ENCODE measurements at regions not wholly inside any gene's neighbourhood (a gene's known extent, or its start where the extent isn't known, plus 50 kb on each side); places are given as distances from the start of the nearest gene placed in this dataset.
"Not testable (repeated sequence)": the region's sequence is repeated elsewhere in the genome, so short reads cannot be mapped to it uniquely, and the experiment has no call there.

GRCh38 chr16:16925432-16925831, 545.3 kb downstream of the XYLT1 start:
- no peak overlapping the region for H3K4me3 ChIP-seq (ENCODE audit: low read length)
- no peak overlapping the region for H3K9ac ChIP-seq (ENCODE audit: low read length)
- H3K4me1 ChIP-seq (ENCODE audit: control insufficient read depth, low read depth, low read length), result no peaks in the 10 kb centered on the region
- H3K36me3 ChIP-seq (ENCODE audit: control insufficient read depth, low read depth, low read length), result no peaks in the 10 kb centered on the region
- H3K9me3 ChIP-seq (ENCODE audit: control insufficient read depth, low read depth, low read length), result no peaks in the 10 kb centered on the region
- H3K27me3 ChIP-seq (ENCODE audit: control insufficient read depth, insufficient read depth, low read length), result no peaks in the 10 kb centered on the region
- no peak overlapping the region for H3K27ac ChIP-seq (ENCODE audit: low read length)

GRCh38 chr16:16928532-16929109, 542.1 kb downstream of the XYLT1 start:
- Histone ChIP-seq H3K27ac (ENCODE audit: low read length) (no peak overlapping the region), H3K9ac (ENCODE audit: low read length) (no peak overlapping the region), H3K27me3 (ENCODE audit: control insufficient read depth, insufficient read depth, low read length) (no peaks in the 10 kb centered on the region), H3K9me3 (ENCODE audit: control insufficient read depth, low read depth, low read length) (no peaks in the 10 kb centered on the region), H3K36me3 (ENCODE audit: control insufficient read depth, low read depth, low read length) (no peaks in the 10 kb centered on the region), H3K4me3 (ENCODE audit: low read length) (no peak overlapping the region), H3K4me1 (ENCODE audit: control insufficient read depth, low read depth, low read length) (no peaks in the 10 kb centered on the region)

DNA sequence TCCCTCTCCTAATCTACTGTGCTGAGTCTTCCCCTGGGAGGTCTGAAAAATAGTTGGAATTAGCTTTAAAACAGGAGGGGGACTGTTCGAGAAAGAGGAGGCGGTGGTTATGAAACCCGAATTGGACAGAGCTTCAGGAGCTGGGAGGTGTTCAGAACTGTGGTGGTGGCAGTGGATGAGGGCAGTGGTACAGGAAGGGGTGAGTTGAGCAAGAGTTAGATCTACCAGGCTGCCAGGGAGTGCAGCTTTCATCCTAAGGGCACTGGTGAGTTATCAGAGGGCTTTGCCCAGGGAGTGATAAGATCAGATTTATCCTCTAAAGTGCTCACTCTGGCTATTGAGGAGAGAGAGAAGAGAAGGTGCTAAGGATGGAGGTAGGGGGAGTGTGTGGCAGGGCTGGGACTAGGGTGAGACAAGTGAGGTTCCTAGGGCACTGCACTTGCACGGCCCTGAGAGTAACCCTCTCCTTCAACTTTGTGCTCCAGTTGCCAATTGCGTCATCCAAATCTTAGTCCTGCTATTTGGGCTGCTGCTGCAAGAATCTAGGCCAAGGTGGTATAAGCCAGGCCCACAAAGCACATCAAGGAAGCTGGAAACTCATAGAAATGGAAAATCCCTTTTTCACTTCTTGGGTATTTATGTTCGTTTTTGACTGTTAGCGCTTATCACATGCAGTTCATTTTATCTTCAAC, 540.3 kb downstream of the XYLT1 start:
- Histone ChIP-seq H3K4me3 (ENCODE audit: low read length) (no peak overlapping the region), H3K27me3 (ENCODE audit: control insufficient read depth, insufficient read depth, low read length) (no peaks in the 10 kb centered on the region), H3K9ac (ENCODE audit: low read length) (no peak overlapping the region)

DNA sequence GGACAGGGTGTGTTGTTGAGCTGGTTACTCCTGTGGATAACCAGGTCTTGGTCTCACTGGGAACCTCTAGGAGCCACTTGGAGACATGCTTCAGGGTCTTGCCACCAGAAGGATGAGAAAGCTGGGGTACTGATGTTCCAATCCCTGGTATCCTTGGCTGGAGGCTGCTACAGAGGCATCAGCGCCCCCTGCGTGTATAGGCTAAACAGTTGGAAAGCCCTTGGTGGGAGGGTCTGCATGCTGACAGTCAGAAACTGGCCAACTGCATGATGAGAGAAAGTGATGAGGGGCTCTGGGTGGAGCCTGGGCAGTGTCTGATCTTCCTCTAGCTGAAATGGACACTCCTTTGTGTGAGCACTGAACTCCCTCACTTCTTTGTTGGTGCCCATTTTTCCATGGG, 536.9 kb downstream of the XYLT1 start:
- no peaks in the 10 kb centered on the region for H3K9me3 ChIP-seq (ENCODE audit: control insufficient read depth, low read depth, low read length)
- no peaks in the 10 kb centered on the region for H3K36me3 ChIP-seq (ENCODE audit: control insufficient read depth, low read depth, low read length)
- peaks cover 7% of the 10 kb centered on the region for H3K4me1 ChIP-seq (ENCODE audit: control insufficient read depth, low read depth, low read length)

More for the DNA sequence above, 540.3 kb downstream of the XYLT1 start:
- Histone ChIP-seq H3K36me3 (ENCODE audit: control insufficient read depth, low read depth, low read length) (no peaks in the 10 kb centered on the region), H3K27ac (ENCODE audit: low read length) (no peak overlapping the region), H3K9me3 (ENCODE audit: control insufficient read depth, low read depth, low read length) (no peaks in the 10 kb centered on the region), H3K4me1 (ENCODE audit: control insufficient read depth, low read depth, low read length) (peaks cover 2% of the 10 kb centered on the region)

GRCh38 chr16:16934660-16935059, 536.1 kb downstream of the XYLT1 start:
- H3K4me1 ChIP-seq (ENCODE audit: control insufficient read depth, low read depth, low read length), result peaks cover 9% of the 10 kb centered on the region
- no peaks in the 10 kb centered on the region for H3K36me3 ChIP-seq (ENCODE audit: control insufficient read depth, low read depth, low read length)
- no peaks in the 10 kb centered on the region for H3K27me3 ChIP-seq (ENCODE audit: control insufficient read depth, insufficient read depth, low read length)
- no peak overlapping the region for H3K27ac ChIP-seq (ENCODE audit: low read length)
- H3K9me3 ChIP-seq (ENCODE audit: control insufficient read depth, low read depth, low read length), result no peaks in the 10 kb centered on the region
- no peak overlapping the region for H3K9ac ChIP-seq (ENCODE audit: low read length)
- no peak overlapping the region for H3K4me3 ChIP-seq (ENCODE audit: low read length)

More for the DNA sequence above, 536.9 kb downstream of the XYLT1 start:
- Histone ChIP-seq H3K9ac (ENCODE audit: low read length) (no peak overlapping the region), H3K4me3 (ENCODE audit: low read length) (no peak overlapping the region), H3K27ac (ENCODE audit: low read length) (no peak overlapping the region), H3K27me3 (ENCODE audit: control insufficient read depth, insufficient read depth, low read length) (no peaks in the 10 kb centered on the region)

DNA sequence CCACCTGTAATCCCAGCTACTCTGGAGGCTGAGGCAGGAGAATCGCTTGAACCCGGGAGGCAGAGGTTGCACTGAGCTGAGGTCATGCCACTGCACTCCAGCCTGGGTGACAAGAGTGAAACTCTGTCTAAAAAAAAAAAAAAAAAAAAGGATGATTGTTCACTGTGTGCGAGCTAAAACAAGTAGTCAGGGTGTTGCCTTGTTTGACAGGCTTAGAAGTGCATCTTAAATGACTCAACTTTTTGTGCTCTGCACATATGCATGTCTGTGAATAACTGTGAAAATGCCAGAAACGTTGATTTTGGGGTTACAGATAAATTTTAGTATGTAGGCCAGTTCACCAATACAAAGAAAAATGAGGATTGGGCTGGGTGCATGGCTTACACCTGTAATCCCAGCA, 534.9 kb downstream of the XYLT1 start:
- H3K27ac ChIP-seq (ENCODE audit: low read length), result not testable (repeated sequence)

DNA sequence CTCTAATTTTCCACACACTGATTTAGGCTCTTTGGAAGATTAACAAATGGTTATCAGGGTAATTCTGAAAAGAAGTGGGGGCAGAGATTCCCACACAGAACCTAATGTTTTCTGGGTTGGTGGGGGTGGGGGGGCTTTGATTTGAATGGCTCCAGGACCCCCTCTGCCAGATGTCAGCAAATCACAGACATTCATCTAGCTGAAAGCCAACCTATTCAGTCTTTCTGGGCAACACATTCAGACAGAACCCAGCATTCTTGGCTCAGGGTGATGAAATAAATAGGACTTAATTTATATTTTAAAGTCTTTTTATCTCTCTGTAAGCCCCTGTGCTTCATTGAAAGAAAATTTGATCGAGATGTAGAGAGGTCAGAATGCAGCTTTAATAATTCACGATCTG, 533.2 kb downstream of the XYLT1 start:
- Histone ChIP-seq H3K27ac (ENCODE audit: low read length) (no peak overlapping the region), H3K27me3 (ENCODE audit: control insufficient read depth, insufficient read depth, low read length) (no peaks in the 10 kb centered on the region), H3K4me3 (ENCODE audit: low read length) (no peak overlapping the region), H3K9ac (ENCODE audit: low read length) (no peak overlapping the region), H3K4me1 (ENCODE audit: control insufficient read depth, low read depth, low read length) (peaks cover 15% of the 10 kb centered on the region), H3K9me3 (ENCODE audit: control insufficient read depth, low read depth, low read length) (no peaks in the 10 kb centered on the region), H3K36me3 (ENCODE audit: control insufficient read depth, low read depth, low read length) (no peaks in the 10 kb centered on the region)

More for the DNA sequence above, 534.9 kb downstream of the XYLT1 start:
- not testable (repeated sequence) for H3K4me3 ChIP-seq (ENCODE audit: low read length); H3K9me3 ChIP-seq (ENCODE audit: control insufficient read depth, low read depth, low read length); H3K36me3 ChIP-seq (ENCODE audit: control insufficient read depth, low read depth, low read length); H3K9ac ChIP-seq (ENCODE audit: low read length); H3K27me3 ChIP-seq (ENCODE audit: control insufficient read depth, insufficient read depth, low read length)
- peaks cover 15% of the 10 kb centered on the region for H3K4me1 ChIP-seq (ENCODE audit: control insufficient read depth, low read depth, low read length)

DNA sequence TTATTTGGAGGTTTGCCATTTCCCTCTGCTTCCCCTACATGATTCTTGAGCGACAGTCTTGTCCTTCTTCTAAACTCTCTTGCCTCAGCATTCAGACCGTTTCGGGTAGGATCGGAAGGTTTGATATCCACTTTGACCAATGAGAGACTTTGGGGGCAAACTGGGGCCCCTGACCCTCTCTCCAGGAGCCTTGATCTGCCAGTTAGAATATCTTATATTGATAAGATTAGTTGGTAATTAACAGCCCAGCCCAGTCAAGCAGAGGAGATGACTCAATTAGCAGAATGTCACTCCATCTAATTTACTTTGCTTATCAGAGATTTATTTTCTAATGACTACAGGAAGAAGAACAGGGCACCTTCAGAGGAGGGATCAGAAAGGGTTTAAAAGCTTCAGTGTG, 532.8 kb downstream of the XYLT1 start:
- Histone ChIP-seq H3K36me3 (ENCODE audit: control insufficient read depth, low read depth, low read length) (no peaks in the 10 kb centered on the region), H3K27ac (ENCODE audit: low read length) (no peak overlapping the region), H3K4me3 (ENCODE audit: low read length) (no peak overlapping the region), H3K4me1 (ENCODE audit: control insufficient read depth, low read depth, low read length) (peaks cover 15% of the 10 kb centered on the region), H3K27me3 (ENCODE audit: control insufficient read depth, insufficient read depth, low read length) (no peaks in the 10 kb centered on the region), H3K9ac (ENCODE audit: low read length) (no peak overlapping the region), H3K9me3 (ENCODE audit: control insufficient read depth, low read depth, low read length) (no peaks in the 10 kb centered on the region)

DNA sequence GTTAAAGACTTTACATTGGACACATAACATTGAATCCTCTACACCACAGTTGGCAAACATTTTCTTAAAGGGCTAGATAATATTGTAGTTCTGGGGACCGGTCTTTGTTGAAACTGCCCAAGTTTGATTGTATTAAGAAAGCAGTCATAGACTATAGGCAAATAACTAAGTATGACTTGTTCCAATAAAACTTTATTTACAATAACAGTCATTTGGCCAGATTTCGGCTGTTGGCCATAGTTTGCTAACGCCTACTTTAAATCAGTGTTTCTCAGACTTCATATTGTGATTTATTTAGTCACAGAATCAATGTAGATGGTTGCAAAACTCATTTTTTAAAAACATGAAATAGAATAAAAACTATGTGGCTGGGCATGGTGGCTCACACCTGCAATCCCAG, 531.8 kb downstream of the XYLT1 start:
- Histone ChIP-seq H3K36me3 (ENCODE audit: control insufficient read depth, low read depth, low read length) (no peaks in the 10 kb centered on the region), H3K4me1 (ENCODE audit: control insufficient read depth, low read depth, low read length) (peaks cover 23% of the 10 kb centered on the region), H3K4me3 (ENCODE audit: low read length) (no peak overlapping the region), H3K9me3 (ENCODE audit: control insufficient read depth, low read depth, low read length) (no peaks in the 10 kb centered on the region), H3K27me3 (ENCODE audit: control insufficient read depth, insufficient read depth, low read length) (no peaks in the 10 kb centered on the region), H3K9ac (ENCODE audit: low read length) (no peak overlapping the region), H3K27ac (ENCODE audit: low read length) (no peak overlapping the region)

DNA sequence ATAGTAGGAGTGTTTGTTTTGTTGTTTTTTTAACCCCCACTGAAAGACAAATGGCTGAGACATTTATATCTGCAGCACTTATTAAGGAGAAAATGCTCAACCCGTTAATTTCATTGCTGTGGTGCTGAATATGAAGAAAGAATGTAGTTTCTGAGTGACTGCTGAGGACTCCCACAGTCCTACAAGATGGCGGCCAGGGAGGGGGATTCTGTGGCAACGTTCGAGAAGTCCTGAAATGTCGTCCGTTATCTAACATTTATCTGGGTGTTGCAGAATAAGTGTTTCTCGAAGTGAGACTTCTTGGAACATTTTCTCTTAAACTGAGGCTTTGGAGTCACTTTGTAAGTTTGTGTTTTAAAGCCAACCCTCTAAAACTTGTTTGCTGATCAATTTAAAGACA, 530.4 kb downstream of the XYLT1 start:
- no peaks in the 10 kb centered on the region for H3K27me3 ChIP-seq (ENCODE audit: control insufficient read depth, insufficient read depth, low read length)
- peak overlapping the region; percentile 47 for H3K4me3 ChIP-seq (ENCODE audit: low read length)
- H3K36me3 ChIP-seq (ENCODE audit: control insufficient read depth, low read depth, low read length), result no peaks in the 10 kb centered on the region
- peak overlapping the region; percentile 3 for H3K27ac ChIP-seq (ENCODE audit: low read length)
- no peaks in the 10 kb centered on the region for H3K9me3 ChIP-seq (ENCODE audit: control insufficient read depth, low read depth, low read length)
- H3K4me1 ChIP-seq (ENCODE audit: control insufficient read depth, low read depth, low read length), result peaks cover 26% of the 10 kb centered on the region
- H3K9ac ChIP-seq (ENCODE audit: low read length), result peak overlapping the region; percentile 54

DNA sequence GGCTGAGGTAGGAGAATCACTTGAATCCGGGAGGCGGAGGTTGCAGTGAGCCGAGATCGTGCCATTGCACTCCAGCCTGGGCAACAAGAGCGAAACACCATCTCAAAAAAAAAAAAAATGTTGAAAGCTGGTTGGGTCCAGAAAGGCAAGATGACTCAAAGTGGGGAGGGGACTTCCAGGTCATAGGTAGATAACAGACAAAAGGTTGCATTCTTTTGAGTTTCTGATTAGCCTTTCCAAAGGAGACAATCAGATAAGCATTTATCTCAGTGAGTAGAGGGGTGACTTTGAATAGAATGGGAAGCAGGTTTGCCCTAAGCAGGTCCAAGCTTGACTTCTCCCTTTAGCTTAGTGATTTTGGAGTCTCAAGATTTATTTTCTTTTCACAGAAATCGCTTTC, 527.9 kb downstream of the XYLT1 start:
- not testable (repeated sequence) for H3K36me3 ChIP-seq (ENCODE audit: control insufficient read depth, low read depth, low read length); H3K9ac ChIP-seq (ENCODE audit: low read length); H3K27ac ChIP-seq (ENCODE audit: low read length); H3K27me3 ChIP-seq (ENCODE audit: control insufficient read depth, insufficient read depth, low read length); H3K9me3 ChIP-seq (ENCODE audit: control insufficient read depth, low read depth, low read length); H3K4me3 ChIP-seq (ENCODE audit: low read length)
- H3K4me1 ChIP-seq (ENCODE audit: control insufficient read depth, low read depth, low read length), result peaks cover 24% of the 10 kb centered on the region

GRCh38 chr16:16945207-16945606, 525.6 kb downstream of the XYLT1 start:
- H3K27me3 ChIP-seq (ENCODE audit: control insufficient read depth, insufficient read depth, low read length), result no peaks in the 10 kb centered on the region
- no peak overlapping the region for H3K27ac ChIP-seq (ENCODE audit: low read length)
- H3K4me3 ChIP-seq (ENCODE audit: low read length), result no peak overlapping the region
- H3K9ac ChIP-seq (ENCODE audit: low read length), result no peak overlapping the region
- no peaks in the 10 kb centered on the region for H3K9me3 ChIP-seq (ENCODE audit: control insufficient read depth, low read depth, low read length)
- H3K36me3 ChIP-seq (ENCODE audit: control insufficient read depth, low read depth, low read length), result no peaks in the 10 kb centered on the region
- peaks cover 16% of the 10 kb centered on the region for H3K4me1 ChIP-seq (ENCODE audit: control insufficient read depth, low read depth, low read length)

All from iPS-18a (cell line).